ENCODE measurements at regions not wholly inside any gene's neighbourhood (a gene's known extent, or its start where the extent isn't known, plus 50 kb on each side); places are given as distances from the start of the nearest gene placed in this dataset.
"Not testable (repeated sequence)": the region's sequence is repeated elsewhere in the genome, so short reads cannot be mapped to it uniquely, and the experiment has no call there.

GRCh38 chr10:83764666-83765065, 374.6 kb upstream of the GHITM start:
- no peak overlapping the region for H3K4me3 ChIP-seq (ENCODE audit: low read depth in 1 of 2, low read length in 2 of 2)
- no peaks in the 10 kb centered on the region for H3K36me3 ChIP-seq (ENCODE audit: control insufficient read depth in 1 of 2, insufficient read depth in 2 of 2, low read length in 2 of 2)
- H3K9me3 ChIP-seq (ENCODE audit: control insufficient read depth in 1 of 2, low read length in 2 of 2): peaks cover 0 to 4% of the 10 kb centered on the region in 2 donors
- H3K4me1 ChIP-seq (ENCODE audit: control insufficient read depth in 1 of 2, insufficient read depth in 2 of 2, low read length in 2 of 2): no peaks in the 10 kb centered on the region
- H3K27ac ChIP-seq (ENCODE audit: low read length): no peak overlapping the region
- no peaks in the 10 kb centered on the region for H3K27me3 ChIP-seq (ENCODE audit: low read depth, low read length)

- no peaks in the 10 kb centered on the region for H3K4me1 ChIP-seq (ENCODE audit: control insufficient read depth in 1 of 2, insufficient read depth in 2 of 2, low read length in 2 of 2)
- H3K27me3 ChIP-seq (ENCODE audit: low read depth, low read length): no peaks in the 10 kb centered on the region
- no peaks in the 10 kb centered on the region for H3K36me3 ChIP-seq (ENCODE audit: control insufficient read depth in 1 of 2, insufficient read depth in 2 of 2, low read length in 2 of 2)
- H3K4me3 ChIP-seq (ENCODE audit: low read depth in 1 of 2, low read length in 2 of 2): no peak overlapping the region
- no peak overlapping the region for H3K27ac ChIP-seq (ENCODE audit: low read length)
- no peaks in the 10 kb centered on the region for H3K9me3 ChIP-seq (ENCODE audit: control insufficient read depth in 1 of 2, low read length in 2 of 2)
These were observed 373.6 kb upstream of the GHITM start for GRCh38 chr10:83765731-83766130.

- Histone ChIP-seq H3K9me3 (ENCODE audit: control insufficient read depth in 1 of 2, low read length in 2 of 2) (peaks cover 0 to 9% of the 10 kb centered on the region in 2 donors), H3K27ac (ENCODE audit: low read length) (no peak overlapping the region), H3K4me1 (ENCODE audit: control insufficient read depth in 1 of 2, insufficient read depth in 2 of 2, low read length in 2 of 2) (no peaks in the 10 kb centered on the region), H3K4me3 (ENCODE audit: low read depth in 1 of 2, low read length in 2 of 2) (no peak overlapping the region), H3K36me3 (ENCODE audit: control insufficient read depth in 1 of 2, insufficient read depth in 2 of 2, low read length in 2 of 2) (no peaks in the 10 kb centered on the region), H3K27me3 (ENCODE audit: low read depth, low read length) (no peaks in the 10 kb centered on the region)
These were observed 370.0 kb upstream of the GHITM start for GRCh38 chr10:83769281-83769820.

- not testable (repeated sequence) for H3K4me3 ChIP-seq (ENCODE audit: low read depth in 1 of 2, low read length in 2 of 2); H3K27me3 ChIP-seq (ENCODE audit: low read depth, low read length); H3K36me3 ChIP-seq (ENCODE audit: control insufficient read depth in 1 of 2, insufficient read depth in 2 of 2, low read length in 2 of 2); H3K4me1 ChIP-seq (ENCODE audit: control insufficient read depth in 1 of 2, insufficient read depth in 2 of 2, low read length in 2 of 2); H3K27ac ChIP-seq (ENCODE audit: low read length)
- H3K9me3 ChIP-seq (ENCODE audit: control insufficient read depth in 1 of 2, low read length in 2 of 2): peaks cover 0 to 16% of the 10 kb centered on the region in 2 donors
These were observed 352.6 kb upstream of the GHITM start for GRCh38 chr10:83786701-83787100.

- Histone ChIP-seq H3K36me3 (ENCODE audit: control insufficient read depth in 1 of 2, insufficient read depth in 2 of 2, low read length in 2 of 2) (no peaks in the 10 kb centered on the region), H3K27ac (ENCODE audit: low read length) (no peak overlapping the region), H3K27me3 (ENCODE audit: low read depth, low read length) (no peaks in the 10 kb centered on the region), H3K9me3 (ENCODE audit: control insufficient read depth in 1 of 2, low read length in 2 of 2) (peaks cover 0 to 13% of the 10 kb centered on the region in 2 donors), H3K4me3 (ENCODE audit: low read depth in 1 of 2, low read length in 2 of 2) (no peak overlapping the region), H3K4me1 (ENCODE audit: control insufficient read depth in 1 of 2, insufficient read depth in 2 of 2, low read length in 2 of 2) (no peaks in the 10 kb centered on the region)
These were observed 337.3 kb upstream of the GHITM start for GRCh38 chr10:83801983-83802382.

GRCh38 chr10:83806717-83807116, 332.6 kb upstream of the GHITM start:
- H3K27ac ChIP-seq (ENCODE audit: low read length): no peak overlapping the region
- no peak overlapping the region for H3K4me3 ChIP-seq (ENCODE audit: low read depth in 1 of 2, low read length in 2 of 2)
- H3K4me1 ChIP-seq (ENCODE audit: control insufficient read depth in 1 of 2, insufficient read depth in 2 of 2, low read length in 2 of 2): no peaks in the 10 kb centered on the region
- no peaks in the 10 kb centered on the region for H3K36me3 ChIP-seq (ENCODE audit: control insufficient read depth in 1 of 2, insufficient read depth in 2 of 2, low read length in 2 of 2)
- no peaks in the 10 kb centered on the region for H3K27me3 ChIP-seq (ENCODE audit: low read depth, low read length)
- H3K9me3 ChIP-seq (ENCODE audit: control insufficient read depth in 1 of 2, low read length in 2 of 2): peaks cover 0 to 5% of the 10 kb centered on the region in 2 donors

GRCh38 chr10:83809001-83809400, 330.3 kb upstream of the GHITM start:
- Histone ChIP-seq H3K36me3 (ENCODE audit: control insufficient read depth in 1 of 2, insufficient read depth in 2 of 2, low read length in 2 of 2) (no peaks in the 10 kb centered on the region), H3K9me3 (ENCODE audit: control insufficient read depth in 1 of 2, low read length in 2 of 2) (no peaks in the 10 kb centered on the region), H3K4me3 (ENCODE audit: low read depth in 1 of 2, low read length in 2 of 2) (no peak overlapping the region), H3K4me1 (ENCODE audit: control insufficient read depth in 1 of 2, insufficient read depth in 2 of 2, low read length in 2 of 2) (no peaks in the 10 kb centered on the region), H3K27me3 (ENCODE audit: low read depth, low read length) (no peaks in the 10 kb centered on the region), H3K27ac (ENCODE audit: low read length) (no peak overlapping the region)

DNA sequence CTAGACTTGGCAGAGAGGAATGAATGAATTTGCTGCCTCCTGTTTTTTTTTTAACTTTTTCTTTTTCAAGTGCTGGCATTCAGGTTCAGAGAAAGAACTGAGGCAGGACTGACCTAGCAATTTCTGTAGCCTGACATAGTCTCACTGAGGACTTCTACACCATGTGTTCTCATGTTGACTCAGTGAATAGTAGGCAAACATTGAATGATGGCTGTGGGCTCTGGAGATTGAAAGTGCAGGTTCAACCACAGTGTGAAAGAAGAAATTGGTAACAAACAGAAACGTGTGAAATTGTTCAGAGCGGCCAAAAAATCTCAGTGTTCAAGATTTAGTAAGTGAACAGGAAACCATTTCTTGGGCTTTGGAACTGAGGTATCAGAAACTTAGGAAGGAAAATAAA, 322.4 kb upstream of the GHITM start:
- no peaks in the 10 kb centered on the region for H3K9me3 ChIP-seq (ENCODE audit: control insufficient read depth in 1 of 2, low read length in 2 of 2)
- H3K4me1 ChIP-seq (ENCODE audit: control insufficient read depth in 1 of 2, insufficient read depth in 2 of 2, low read length in 2 of 2): no peaks in the 10 kb centered on the region
- H3K27me3 ChIP-seq (ENCODE audit: low read depth, low read length): no peaks in the 10 kb centered on the region
- no peak overlapping the region for H3K27ac ChIP-seq (ENCODE audit: low read length)
- no peaks in the 10 kb centered on the region for H3K36me3 ChIP-seq (ENCODE audit: control insufficient read depth in 1 of 2, insufficient read depth in 2 of 2, low read length in 2 of 2)
- H3K4me3 ChIP-seq (ENCODE audit: low read depth in 1 of 2, low read length in 2 of 2): no peak overlapping the region

DNA sequence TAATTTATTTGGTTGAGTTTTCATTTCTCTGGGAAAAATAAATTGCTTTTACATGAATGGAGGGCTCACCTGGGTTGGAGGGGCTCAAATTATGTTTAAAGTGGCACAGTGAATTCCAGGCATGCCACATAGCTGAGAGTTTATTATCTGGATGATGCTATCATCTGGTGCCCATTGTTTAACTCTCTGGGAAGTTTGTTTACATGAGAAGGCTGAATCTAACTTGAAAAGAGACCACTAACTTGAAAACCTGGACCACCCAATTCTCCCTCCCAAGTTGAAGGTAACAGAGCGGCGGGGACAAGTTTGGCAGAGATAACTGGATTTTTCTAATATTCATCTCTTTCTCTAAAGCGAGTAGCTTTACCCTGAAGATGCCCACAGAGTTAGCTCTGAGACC, 321.5 kb upstream of the GHITM start:
- Histone ChIP-seq H3K36me3 (ENCODE audit: control insufficient read depth in 1 of 2, insufficient read depth in 2 of 2, low read length in 2 of 2) (no peaks in the 10 kb centered on the region), H3K27me3 (ENCODE audit: low read depth, low read length) (no peaks in the 10 kb centered on the region), H3K4me3 (ENCODE audit: low read depth in 1 of 2, low read length in 2 of 2) (no peak overlapping the region), H3K4me1 (ENCODE audit: control insufficient read depth in 1 of 2, insufficient read depth in 2 of 2, low read length in 2 of 2) (no peaks in the 10 kb centered on the region), H3K27ac (ENCODE audit: low read length) (no peak overlapping the region), H3K9me3 (ENCODE audit: control insufficient read depth in 1 of 2, low read length in 2 of 2) (no peaks in the 10 kb centered on the region)

DNA sequence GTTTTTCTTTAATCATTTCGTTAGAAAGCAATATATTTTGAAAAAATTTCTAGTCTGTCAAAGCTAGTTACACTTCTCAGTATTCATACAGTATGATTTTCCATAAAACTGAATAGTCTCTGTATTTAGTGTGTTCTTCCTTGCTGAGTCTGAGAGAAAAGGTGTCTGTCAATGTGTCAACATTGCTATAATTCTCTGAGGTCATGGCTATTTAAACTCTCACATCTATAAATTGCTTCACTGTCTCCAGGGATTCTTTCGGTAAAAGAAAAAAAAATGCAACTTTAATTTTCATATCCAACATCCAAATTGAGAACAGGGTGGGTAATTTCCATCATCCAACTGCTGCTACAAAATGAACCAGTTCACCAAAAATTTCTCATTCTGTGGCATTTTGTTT, 319.7 kb upstream of the GHITM start:
- Histone ChIP-seq H3K4me1 (ENCODE audit: control insufficient read depth in 1 of 2, insufficient read depth in 2 of 2, low read length in 2 of 2) (no peaks in the 10 kb centered on the region), H3K4me3 (ENCODE audit: low read depth in 1 of 2, low read length in 2 of 2) (no peak overlapping the region), H3K36me3 (ENCODE audit: control insufficient read depth in 1 of 2, insufficient read depth in 2 of 2, low read length in 2 of 2) (no peaks in the 10 kb centered on the region), H3K9me3 (ENCODE audit: control insufficient read depth in 1 of 2, low read length in 2 of 2) (no peaks in the 10 kb centered on the region), H3K27ac (ENCODE audit: low read length) (no peak overlapping the region), H3K27me3 (ENCODE audit: low read depth, low read length) (no peaks in the 10 kb centered on the region)

GRCh38 chr10:83820033-83820432, 319.3 kb upstream of the GHITM start:
- Histone ChIP-seq H3K4me1 (ENCODE audit: control insufficient read depth in 1 of 2, insufficient read depth in 2 of 2, low read length in 2 of 2) (no peaks in the 10 kb centered on the region), H3K27ac (ENCODE audit: low read length) (no peak overlapping the region), H3K4me3 (ENCODE audit: low read depth in 1 of 2, low read length in 2 of 2) (no peak overlapping the region), H3K9me3 (ENCODE audit: control insufficient read depth in 1 of 2, low read length in 2 of 2) (no peaks in the 10 kb centered on the region), H3K27me3 (ENCODE audit: low read depth, low read length) (no peaks in the 10 kb centered on the region), H3K36me3 (ENCODE audit: control insufficient read depth in 1 of 2, insufficient read depth in 2 of 2, low read length in 2 of 2) (no peaks in the 10 kb centered on the region)

DNA sequence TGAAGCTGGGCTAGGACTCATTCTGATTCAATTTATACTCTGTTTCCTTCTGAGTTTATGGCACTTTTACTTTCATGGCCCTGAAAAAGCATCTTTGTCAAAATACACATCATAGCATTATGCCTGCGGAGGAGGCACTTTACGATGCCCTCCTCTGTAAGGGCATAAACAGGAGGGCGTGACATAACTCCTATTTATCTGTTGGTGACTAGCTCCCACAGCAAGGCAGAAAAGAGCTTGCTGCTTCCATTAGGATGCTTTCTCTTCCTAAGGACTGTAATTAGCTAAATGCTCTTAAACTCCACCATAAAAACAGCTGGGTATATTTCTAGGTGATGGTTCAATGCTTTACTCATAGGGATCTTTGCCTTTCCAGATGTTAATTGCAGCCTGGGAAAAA, 315.2 kb upstream of the GHITM start:
- Histone ChIP-seq H3K27ac (ENCODE audit: low read length) (no peak overlapping the region), H3K27me3 (ENCODE audit: low read depth, low read length) (no peaks in the 10 kb centered on the region), H3K4me3 (ENCODE audit: low read depth in 1 of 2, low read length in 2 of 2) (no peak overlapping the region), H3K9me3 (ENCODE audit: control insufficient read depth in 1 of 2, low read length in 2 of 2) (peaks cover 0 to 5% of the 10 kb centered on the region in 2 donors), H3K4me1 (ENCODE audit: control insufficient read depth in 1 of 2, insufficient read depth in 2 of 2, low read length in 2 of 2) (no peaks in the 10 kb centered on the region), H3K36me3 (ENCODE audit: control insufficient read depth in 1 of 2, insufficient read depth in 2 of 2, low read length in 2 of 2) (no peaks in the 10 kb centered on the region)

Data from muscle layer of duodenum (tissue), 2 donors.